ENCODE measurements at regions not wholly inside any gene's neighbourhood (a gene's known extent, or its start where the extent isn't known, plus 50 kb on each side); places are given as distances from the start of the nearest gene placed in this dataset.
"Not testable (repeated sequence)": the region's sequence is repeated elsewhere in the genome, so short reads cannot be mapped to it uniquely, and the experiment has no call there.

GRCh38 chr15:57881361-57881760, 174.8 kb downstream of the POLR2M start:
- no peak for DNase-seq (ENCODE audit: low spot score)

DNA sequence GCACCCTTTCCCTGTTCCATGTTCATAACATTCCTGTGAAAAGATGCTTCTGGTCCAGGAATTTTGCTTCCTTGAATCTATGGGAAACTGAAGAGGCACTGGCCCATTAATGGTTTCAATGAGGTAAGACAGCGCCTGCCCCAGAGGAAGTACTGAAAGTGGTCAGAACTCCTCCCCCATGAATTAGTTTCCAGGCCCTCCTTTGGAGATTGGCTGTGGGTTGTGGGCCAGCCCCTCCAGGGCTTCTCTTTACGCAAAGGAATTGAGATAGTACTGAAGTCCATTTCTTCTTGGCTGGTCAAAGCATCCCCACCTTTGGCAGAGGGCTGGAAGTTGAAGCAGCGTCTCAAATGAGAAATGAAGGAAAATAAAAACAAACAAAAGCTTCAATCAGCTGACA, 175.5 kb downstream of the POLR2M start:
- no peak for DNase-seq (ENCODE audit: low spot score)

GRCh38 chr15:57883701-57884100, 177.2 kb downstream of the POLR2M start:
- no peak for DNase-seq (ENCODE audit: low spot score)

DNA sequence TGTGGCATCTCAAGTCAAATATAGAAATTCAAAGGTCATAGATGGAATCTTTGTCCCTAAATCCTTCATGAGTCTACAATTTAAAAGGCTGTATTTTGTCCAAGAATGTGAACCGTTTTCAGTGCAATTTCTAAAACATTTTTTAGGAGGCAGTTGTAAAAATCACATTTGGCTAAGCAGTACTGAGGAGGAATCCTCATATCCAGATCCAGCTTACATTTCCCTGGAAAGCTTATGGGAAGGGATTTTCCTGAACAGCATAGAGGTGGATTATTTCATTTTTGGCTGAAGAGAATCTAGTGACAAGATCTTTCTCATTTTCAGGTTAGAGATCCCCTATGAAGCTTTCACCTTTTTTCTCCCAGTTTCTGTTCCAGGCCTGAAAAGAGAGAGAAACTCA, 178.4 kb downstream of the POLR2M start:
- DNase-seq (ENCODE audit: low spot score) = no peak

- no peak for DNase-seq (ENCODE audit: low spot score)
These were observed 178.9 kb downstream of the POLR2M start for GRCh38 chr15:57885435-57885834.

DNA sequence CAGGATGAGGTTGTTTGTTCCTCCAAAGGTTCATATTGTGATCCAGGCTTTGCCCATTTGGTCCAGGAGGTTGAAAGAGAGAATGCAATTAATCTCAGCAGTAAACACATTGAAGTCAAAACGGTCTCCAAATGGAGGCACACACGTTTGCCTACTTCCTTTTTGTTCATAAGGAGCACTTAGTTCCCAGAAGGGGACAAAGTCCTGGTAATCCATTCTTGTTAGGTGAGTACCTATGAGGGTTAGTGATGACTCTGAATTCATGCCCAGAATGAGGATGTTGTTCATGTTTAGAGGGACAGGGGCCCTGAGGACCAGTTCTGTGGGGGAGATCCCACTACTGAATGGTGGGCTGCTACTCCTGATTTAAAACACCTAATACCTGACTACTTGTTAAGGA, 177.7 kb downstream of the ALDH1A2 start:
- DNase-seq (ENCODE audit: low spot score) = no peak

DNA sequence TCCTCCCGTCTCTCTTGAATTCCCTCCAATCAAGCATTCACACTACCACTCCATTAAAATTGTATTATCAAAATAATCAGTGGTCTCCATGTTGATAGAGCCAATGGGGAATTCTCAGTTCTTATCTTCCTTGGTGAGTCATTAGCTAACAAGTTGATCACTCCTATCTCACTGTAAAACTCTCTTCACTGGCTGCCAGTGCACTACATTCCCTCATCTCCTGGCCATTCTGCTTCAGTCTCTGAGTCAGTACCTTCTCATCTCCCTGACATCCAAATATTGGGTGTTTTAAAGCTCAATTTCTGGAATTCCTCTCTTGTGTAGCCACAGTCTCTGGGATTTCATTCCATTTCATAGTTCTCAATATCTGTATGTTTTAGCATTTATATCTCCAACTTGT, 175.2 kb downstream of the ALDH1A2 start:
- no peak for DNase-seq (ENCODE audit: low spot score)

- no peak for DNase-seq (ENCODE audit: low spot score)
These were observed 174.6 kb downstream of the ALDH1A2 start for GRCh38 chr15:57890878-57891277.

GRCh38 chr15:57892181-57892580, 173.3 kb downstream of the ALDH1A2 start:
- DNase-seq (ENCODE audit: low spot score) = no peak

DNA sequence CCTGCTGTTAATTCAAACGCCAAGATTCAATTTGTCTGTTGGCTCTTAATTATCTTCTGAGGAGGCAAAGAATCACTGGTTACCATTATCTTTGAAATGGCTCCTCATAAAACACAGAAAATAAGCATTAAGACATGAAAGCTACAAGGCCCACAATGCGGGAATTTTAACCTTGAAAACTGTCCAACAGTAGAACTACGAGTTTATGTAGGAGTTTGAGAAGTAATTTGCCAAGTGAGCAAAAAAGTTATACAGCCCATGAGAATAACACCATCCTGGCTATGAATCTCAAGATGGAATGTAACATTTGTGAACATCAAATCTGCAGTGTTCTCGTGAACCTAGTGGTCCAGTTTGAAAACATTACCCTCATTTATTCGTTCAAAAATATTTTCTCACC, 172.5 kb downstream of the ALDH1A2 start:
- no peak for DNase-seq (ENCODE audit: low spot score)

- no peak for DNase-seq (ENCODE audit: low spot score)
These were observed 170.2 kb downstream of the ALDH1A2 start for GRCh38 chr15:57895291-57895690.

- no peak for DNase-seq (ENCODE audit: low spot score)
These were observed 169.4 kb downstream of the ALDH1A2 start for GRCh38 chr15:57896114-57896513.

DNA sequence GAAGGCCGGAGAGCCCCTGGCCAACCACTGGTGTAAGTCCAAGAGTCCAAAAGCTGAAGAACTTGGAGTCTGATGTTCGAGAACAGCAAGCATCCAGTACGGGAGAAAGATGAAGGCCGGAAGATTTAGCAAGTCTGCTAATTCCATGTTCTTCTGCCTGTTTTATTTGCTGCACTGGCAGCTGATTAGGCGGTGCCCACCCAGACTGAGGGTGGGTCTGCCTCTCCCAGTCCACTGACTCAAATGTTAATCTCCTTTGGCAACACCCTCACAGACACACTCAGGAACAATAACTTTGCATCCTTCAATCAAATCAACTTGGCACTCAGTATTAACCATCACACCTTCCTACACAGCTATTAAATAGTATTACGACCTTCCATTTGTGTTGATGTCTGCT, 168.6 kb downstream of the ALDH1A2 start:
- DNase-seq (ENCODE audit: low spot score) = not testable (repeated sequence)

GRCh38 chr15:57897870-57898269, 167.6 kb downstream of the ALDH1A2 start:
- no peak for DNase-seq (ENCODE audit: low spot score)

DNA sequence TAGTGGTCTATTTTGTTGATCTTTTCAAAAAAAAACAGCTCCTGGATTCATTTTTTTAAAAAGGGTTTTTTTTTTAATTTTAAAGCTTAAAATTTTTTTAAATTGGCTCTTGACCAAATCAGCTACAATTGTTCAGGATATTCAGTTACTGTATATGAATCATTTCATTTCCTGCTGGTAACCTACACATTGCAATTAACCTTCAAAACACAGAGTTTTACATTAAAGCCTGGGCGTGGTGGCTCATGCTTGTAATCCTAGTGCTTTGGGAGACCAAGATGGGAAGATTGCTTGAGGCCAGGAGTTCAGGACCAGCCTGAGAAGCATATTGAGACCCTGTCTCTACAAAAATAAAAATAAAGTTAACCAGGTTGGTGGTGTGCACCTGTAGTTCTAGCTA, 163.4 kb downstream of the ALDH1A2 start:
- no peak for DNase-seq (ENCODE audit: low spot score)
